Esophagus squamous epithelium (tissue), 5 donors: ENCODE measurements at regions not wholly inside any gene's neighbourhood (a gene's known extent, or its start where the extent isn't known, plus 50 kb on each side); places are given as distances from the start of the nearest gene placed in this dataset.

ENCODE experiments used
- DNase-seq: peaks from one replicate; lab custom pipeline; 2025; lab: John Stamatoyannopoulos, UW
- H3K27ac ChIP-seq, 4 donors: fragments of 200-600 bp; sonication (generic); one replicate each; pipeline ENCODE4 v1.5.1; 2016 to 2019; ENCODE audit warnings: mild to moderate bottlenecking in 1 of 4
- H3K27me3 ChIP-seq, 4 donors: fragments of 200-600 bp; sonication (generic); 1 replicate in 3 of 4; 2 replicates in 1 of 4; pipeline versions ENCODE4 v1.5.1 to v1.6.0; 2017 to 2021; ENCODE audit warnings: antibody characterized with exemption in 1 of 4
- H3K36me3 ChIP-seq, 3 donors: fragments of 200-600 bp; sonication (generic); one replicate each; pipeline ENCODE4 v1.5.1; 2016 to 2019
- H3K4me1 ChIP-seq, 3 donors: fragments of 200-600 bp; sonication (generic); one replicate each; pipeline ENCODE4 v1.5.1; 2017 to 2019
- H3K4me3 ChIP-seq, 4 donors: fragments of 200-600 bp; sonication (generic); 1 replicate in 3 of 4; 2 replicates in 1 of 4; pipeline ENCODE4 v1.5.1; 2016 to 2019; ENCODE audit warnings: mild to moderate bottlenecking in 2 of 4, moderate library complexity in 1 of 4
- H3K9me3 ChIP-seq, 3 donors: fragments of 200-600 bp; sonication (generic); one replicate each; pipeline ENCODE4 v1.5.1; 2016 to 2019
- POLR2A ChIP-seq, 4 donors: fragments of 450-650 bp; IDR thresholded peaks; one replicate each; pipeline ENCODE4 v1.6.1; 2017; ENCODE audit warnings: antibody characterized with exemption in 4 of 4, mild to moderate bottlenecking in 4 of 4, moderate library complexity in 3 of 4
- WGBS, 2 donors: methylation state at CpG; one replicate each; pipeline ENCODE4 v1.1.5; 2018; 5-methylcytosine and 5-hydroxymethylcytosine counted together
- intact Hi-C: fragments of 100-400 bp; cut with DNase I; formaldehyde crosslinking; loops from one replicate; pipeline ENCODE4 v1.15.0; 2022
- TF ChIP-seq, protein P1 (sequence below), 6 experiments: fragments of 450-650 bp in 4 of 6; fragments of 200-600 bp in 2 of 6; sonication (generic) in 2 of 6; IDR thresholded peaks; one replicate each; pipeline ENCODE4 v1.5.1; 2016 to 2019; ENCODE audit warnings: antibody characterized with exemption in 6 of 6, mild to moderate bottlenecking in 4 of 6, moderate library complexity in 4 of 6
- donor health status: DM: yes; HTN: yes; CAD: no.

DNA sequence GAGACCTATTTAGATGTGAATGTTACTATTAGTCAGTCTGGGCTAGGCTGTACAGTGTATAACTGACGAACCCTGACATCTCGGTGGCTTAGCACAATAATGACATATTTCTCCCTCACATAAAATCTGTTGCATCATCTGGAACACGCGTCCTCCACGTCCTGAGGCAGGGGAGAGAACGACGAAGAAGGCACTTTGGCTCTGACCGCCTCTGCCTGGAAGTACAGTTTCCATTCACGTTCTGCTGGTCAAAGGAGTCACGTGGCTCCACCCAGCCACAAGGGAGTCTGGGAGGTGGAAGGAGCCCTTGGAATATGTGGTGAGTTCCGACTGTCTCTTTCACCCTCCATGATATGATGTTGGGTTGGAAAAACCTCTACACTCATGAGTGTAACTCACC lies 55.1 kb upstream of the CD82 start:
- 79 to 83% methylated on average over 11 of the region's 11 CpGs for WGBS, 2 donors
- no peak for DNase-seq
- Histone ChIP-seq H3K4me3 (no peak overlapping the region), H3K9me3 (peaks cover 0 to 6% (median 0%) of the 10 kb centered on the region in 3 donors), H3K4me1 (no peaks in the 10 kb centered on the region), H3K27me3 (no peaks in the 10 kb centered on the region), H3K27ac (no peak overlapping the region), H3K36me3 (no peaks in the 10 kb centered on the region)
- TF ChIP-seq, protein P1, sequence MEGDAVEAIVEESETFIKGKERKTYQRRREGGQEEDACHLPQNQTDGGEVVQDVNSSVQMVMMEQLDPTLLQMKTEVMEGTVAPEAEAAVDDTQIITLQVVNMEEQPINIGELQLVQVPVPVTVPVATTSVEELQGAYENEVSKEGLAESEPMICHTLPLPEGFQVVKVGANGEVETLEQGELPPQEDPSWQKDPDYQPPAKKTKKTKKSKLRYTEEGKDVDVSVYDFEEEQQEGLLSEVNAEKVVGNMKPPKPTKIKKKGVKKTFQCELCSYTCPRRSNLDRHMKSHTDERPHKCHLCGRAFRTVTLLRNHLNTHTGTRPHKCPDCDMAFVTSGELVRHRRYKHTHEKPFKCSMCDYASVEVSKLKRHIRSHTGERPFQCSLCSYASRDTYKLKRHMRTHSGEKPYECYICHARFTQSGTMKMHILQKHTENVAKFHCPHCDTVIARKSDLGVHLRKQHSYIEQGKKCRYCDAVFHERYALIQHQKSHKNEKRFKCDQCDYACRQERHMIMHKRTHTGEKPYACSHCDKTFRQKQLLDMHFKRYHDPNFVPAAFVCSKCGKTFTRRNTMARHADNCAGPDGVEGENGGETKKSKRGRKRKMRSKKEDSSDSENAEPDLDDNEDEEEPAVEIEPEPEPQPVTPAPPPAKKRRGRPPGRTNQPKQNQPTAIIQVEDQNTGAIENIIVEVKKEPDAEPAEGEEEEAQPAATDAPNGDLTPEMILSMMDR (IDR thresholded peaks at IDR 0.05): no peak
- no peak for TF ChIP-seq POLR2A (IDR thresholded peaks at IDR 0.05)
- intact Hi-C loops: no loop called here

DNA sequence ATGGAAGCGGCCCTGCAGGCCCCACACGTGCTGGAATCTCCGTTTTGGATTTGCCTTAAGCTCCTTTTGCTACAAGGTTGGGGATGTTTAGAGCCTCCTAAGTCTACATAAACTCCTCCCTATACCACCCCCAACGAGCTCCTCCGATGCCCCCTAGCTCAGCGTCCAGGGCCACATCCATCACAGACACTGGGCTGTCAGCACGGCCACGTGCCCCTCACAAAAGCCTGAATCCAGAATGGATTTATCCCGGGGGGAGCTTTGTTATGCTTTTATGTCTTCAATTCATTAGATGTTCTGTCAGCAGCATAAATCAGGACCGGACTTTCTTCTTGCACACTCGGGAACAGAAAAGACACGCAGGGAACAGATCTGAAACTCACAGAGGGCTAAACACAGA lies 52.6 kb upstream of the CD82 start:
- TF ChIP-seq POLR2A (IDR thresholded peaks at IDR 0.05): no peak
- TF ChIP-seq, protein P1 (IDR thresholded peaks at IDR 0.05): no peak
- peaks cover 0 to 7% (median 0%) of the 10 kb centered on the region in 4 donors for H3K27me3 ChIP-seq
- H3K27ac ChIP-seq: no peak overlapping the region
- H3K4me1 ChIP-seq: no peaks in the 10 kb centered on the region
- no peak for DNase-seq
- 58 to 78% methylated on average over 11 to 12 of the region's 12 CpGs for WGBS, 2 donors
- intact Hi-C loops: no loop called here
- H3K4me3 ChIP-seq: no peak overlapping the region
- H3K36me3 ChIP-seq: no peaks in the 10 kb centered on the region
- no peaks in the 10 kb centered on the region for H3K9me3 ChIP-seq

DNA sequence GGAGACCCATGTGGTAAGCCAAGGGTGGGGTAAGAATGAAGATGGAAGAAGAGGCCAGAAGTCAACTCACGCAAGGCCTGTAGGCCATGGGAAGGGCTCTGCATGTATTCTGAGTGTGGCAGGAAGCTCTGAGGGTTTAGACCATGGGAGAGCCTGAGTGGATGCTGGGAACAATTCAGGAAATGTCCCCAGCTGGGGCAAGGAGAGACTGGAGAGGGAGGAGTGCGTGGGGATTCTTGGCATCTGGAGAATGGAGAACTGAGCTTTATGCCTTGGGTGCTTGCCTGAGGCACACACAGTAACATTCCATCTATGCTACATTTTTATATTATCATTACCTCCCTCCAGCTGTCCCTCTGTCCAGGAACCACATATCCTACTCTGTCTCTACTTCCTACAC lies 50.4 kb upstream of the CD82 start:
- 70 to 88% methylated on average over 2 of the region's 2 CpGs for WGBS, 2 donors
- intact Hi-C loops: no loop called here
- no peaks in the 10 kb centered on the region for H3K9me3 ChIP-seq

More for the DNA sequence above, 50.4 kb upstream of the CD82 start:
- Histone ChIP-seq H3K4me3 (no peak overlapping the region), H3K36me3 (no peaks in the 10 kb centered on the region), H3K27ac (no peak overlapping the region), H3K27me3 (peaks cover 0 to 14% (median 0%) of the 10 kb centered on the region in 4 donors), H3K4me1 (peaks cover 0 to 6% (median 2%) of the 10 kb centered on the region in 3 donors)
- no peak for DNase-seq
- TF ChIP-seq, protein P1 (IDR thresholded peaks at IDR 0.05): no peak
- TF ChIP-seq POLR2A (IDR thresholded peaks at IDR 0.05): no peak
